Inferior parietal cortex (tissue), 1 donor: ENCODE measurements at regions not wholly inside any gene's neighbourhood (a gene's known extent, or its start where the extent isn't known, plus 50 kb on each side); places are given as distances from the start of the nearest gene placed in this dataset.

Experiments used
- DNase-seq: peaks from one replicate; pipeline ENCODE4 v3.0.0-alpha.2; 2016; ENCODE audit errors: extremely low spot score

DNA sequence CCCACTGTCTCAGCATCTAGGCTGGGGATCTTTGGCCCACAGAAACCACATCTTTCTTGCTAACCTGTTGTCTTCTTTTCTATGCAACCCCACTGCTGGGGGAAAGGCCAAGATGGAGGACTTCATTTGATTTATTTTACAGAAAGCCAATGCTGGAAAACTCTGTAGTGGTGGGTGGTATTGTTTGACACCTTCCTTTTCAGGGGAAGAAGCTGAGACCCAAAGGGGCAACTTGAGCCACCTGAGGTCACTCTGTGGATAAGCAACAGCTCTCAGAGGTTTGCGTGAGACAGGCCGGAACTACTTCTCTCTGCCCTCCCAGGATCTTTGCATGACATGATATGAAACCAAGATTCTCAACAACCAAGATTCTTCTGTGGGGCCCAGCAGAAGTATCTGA lies 645.2 kb downstream of the VRK1 start:
- no peak for DNase-seq

DNA sequence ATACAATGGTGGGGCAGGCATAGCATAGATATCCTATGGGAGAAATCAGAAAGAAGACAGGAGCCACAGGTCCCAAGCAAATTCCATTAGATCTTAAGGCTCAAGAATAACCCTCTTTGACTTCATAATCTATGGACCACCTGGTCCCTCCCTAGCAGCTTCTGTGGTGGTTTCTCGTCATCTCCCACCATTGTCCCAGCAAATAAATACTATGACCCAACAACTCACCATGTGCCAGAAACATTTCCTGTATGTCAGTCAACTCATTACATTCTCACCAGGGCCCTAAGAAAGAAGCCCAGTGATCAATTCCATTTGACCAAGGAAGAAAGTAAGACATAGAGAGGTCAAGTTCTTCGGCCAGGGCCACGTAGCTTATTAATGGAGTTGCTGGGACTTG lies 646.2 kb downstream of the VRK1 start:
- DNase-seq: no peak

DNA sequence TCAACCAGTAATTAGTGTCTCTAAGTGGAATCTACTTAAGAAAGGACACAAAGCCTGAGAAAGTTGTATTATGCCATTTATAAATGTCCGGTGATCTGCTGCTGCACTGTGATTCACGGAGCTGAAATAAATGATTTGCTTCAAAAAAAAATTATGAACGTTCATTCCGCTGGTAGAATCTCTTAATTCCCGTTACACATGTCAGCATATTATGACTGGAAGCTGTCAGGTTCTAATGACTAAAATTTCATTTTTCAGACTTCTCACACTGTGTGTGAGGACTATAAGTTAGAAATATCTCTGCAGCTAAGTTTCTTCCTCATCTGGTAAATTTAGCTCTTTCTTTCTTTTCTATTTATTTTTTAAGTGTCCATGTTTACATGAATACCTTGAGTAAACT lies 647.1 kb downstream of the VRK1 start:
- DNase-seq: no peak

DNA sequence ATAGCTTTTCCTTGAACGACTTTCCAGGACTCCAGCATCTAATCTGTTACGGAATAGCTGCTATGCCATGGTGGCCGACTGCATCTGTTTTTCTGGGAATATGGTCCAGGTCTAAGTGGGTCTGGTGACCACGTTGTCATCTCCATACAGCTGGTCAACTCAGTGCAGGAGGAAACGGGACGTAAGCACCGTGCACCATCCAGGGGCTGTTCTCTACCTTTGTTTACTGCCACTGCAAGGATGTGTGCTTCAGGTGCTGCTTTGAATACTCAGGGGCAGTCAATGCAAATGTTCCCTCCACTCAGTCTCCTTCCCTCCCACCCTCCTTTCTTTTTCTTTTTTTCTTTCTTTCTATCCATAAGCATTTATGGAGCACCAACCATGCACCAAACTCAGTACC lies 648.2 kb downstream of the VRK1 start:
- no peak for DNase-seq

DNA sequence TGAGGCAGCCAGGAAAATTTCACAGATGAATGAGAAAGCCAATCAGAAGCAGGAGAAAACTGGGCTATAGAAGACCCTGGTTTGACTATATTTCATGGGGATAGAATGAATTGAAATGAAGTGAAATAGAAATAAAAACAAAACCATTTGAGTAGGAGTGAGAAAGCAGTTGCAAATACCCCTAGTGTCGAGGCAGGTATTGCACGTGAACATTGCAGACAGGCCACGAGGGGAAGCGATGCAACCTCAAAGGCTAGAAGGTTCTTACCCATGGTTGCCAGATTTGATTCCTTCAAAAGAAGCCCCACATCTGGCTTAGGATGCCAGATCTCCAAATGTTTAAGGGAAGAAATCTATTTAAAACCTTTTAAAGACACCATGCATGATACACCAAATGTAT lies 648.9 kb downstream of the VRK1 start:
- no peak for DNase-seq

DNA sequence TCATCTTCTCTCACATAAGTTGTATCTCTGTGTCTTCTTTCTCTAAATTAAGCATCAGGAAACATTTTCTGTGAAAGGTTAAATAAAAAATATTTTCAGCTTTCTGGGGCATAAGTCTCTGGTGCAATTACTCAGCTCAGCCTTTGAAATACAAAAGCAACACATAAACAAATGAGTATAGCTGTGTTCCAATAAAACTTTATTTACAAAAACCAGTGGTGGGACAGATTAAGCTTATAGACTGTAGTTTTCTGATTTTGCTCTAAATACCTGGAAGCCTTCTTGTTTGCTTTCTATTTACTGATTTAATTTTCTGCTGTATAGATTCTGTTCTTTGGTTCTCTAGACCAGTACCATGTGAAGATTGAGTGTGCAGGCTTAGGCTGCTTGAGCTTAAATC lies 655.1 kb downstream of the VRK1 start:
- DNase-seq: no peak

DNA sequence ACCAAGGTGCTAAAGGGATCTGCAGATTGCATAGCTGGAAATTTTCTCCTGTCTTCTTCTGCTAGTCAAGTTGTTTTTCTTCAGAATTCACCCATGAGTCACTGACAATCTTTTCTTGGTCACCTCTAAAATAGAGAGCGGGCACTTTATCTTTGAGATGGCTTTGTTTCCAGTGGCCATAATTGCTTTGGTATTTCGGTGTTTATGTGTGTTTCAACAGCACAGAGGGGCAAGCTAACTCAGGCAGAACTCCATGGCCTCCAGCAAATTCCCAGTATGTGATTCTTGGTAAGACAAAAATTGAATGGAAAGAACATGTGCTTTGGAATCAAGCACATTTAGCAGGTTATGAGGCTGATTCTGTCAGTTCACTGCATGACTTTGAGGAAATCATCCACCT lies 656.8 kb downstream of the VRK1 start:
- DNase-seq: no peak

DNA sequence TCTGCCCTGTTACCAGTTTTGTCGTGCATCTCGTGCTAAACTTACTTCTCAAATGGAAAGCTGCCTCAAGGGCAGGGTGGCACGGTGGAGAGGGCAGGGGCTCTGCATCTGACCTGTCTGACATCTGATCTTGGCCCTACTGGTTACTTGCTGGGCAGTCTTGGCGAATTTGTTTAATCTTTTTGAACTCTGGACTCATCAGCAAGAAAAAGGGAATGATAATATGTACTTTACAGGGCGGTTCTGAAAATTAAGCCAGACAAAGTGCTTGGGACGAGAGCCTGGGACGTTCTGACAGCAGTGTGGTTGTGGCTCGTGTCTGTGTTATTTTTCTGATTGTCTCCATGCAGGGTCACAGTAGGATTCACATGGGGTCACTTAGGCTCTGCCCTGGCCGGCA lies 659.3 kb downstream of the VRK1 start:
- no peak for DNase-seq

DNA sequence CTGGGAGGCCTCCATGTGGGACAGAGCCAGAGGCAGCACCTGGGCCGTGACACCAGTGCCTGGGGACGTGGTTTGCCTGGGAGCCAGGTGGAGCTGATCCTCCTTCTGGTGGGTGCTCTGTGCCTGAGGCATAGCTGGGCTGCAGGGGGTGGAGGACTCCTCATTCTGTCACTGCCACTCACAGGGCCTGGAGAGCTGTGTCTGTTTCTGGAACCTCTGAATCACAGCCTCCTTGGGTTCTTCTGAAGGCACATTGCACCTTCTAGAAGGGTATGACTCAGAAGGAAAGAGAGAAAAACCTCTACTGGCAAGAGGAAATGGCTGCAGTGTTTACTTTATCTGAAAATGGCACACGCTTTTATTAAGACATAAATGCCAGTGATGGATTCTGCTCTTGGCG lies 659.8 kb downstream of the VRK1 start:
- peak; percentile 5 for DNase-seq

DNA sequence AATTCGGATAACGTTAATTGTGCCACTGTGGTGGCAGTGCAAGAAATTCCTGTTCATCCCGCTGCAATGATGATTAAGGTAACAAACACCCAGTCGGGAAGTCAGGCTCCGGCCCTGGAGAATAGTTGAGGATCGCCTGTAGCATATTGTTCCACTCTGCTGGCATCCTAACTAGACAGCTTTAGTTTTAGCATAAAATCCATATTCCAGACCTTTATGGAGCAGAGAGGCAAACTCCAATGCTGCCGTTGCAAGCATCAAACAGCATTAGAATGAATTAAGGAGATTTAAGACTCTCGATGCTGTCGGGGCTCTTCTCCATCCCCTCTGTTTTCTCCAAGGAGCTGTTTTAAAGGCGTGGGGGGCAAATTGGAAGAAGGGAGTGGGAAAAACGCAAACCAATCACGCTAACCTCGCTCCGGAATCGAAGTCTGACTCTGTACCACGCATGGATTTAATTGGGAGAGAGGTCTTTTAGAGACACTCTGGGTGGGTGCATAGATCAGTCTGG lies 660.4 kb downstream of the VRK1 start:
- DNase-seq: no peak

DNA sequence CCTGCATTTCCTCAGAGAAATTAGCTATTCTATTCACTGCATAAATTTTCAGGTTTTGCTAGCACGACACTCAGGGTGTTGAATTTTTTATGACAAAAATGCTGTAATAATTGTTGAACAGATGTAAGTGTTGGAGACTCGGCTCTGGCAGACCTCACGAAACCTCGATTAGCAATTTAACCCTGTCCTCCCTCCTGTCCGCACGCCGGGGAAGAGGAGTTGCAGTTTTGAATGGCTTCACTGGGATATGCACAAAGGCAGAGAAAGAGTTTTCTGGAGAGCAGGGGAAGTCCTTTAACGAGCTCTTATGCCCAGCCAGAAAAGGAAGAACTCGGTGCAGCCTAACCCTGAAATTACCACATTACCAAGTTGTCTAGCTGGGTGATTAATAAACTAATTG lies 661.1 kb downstream of the VRK1 start:
- peak; percentile 4 for DNase-seq

DNA sequence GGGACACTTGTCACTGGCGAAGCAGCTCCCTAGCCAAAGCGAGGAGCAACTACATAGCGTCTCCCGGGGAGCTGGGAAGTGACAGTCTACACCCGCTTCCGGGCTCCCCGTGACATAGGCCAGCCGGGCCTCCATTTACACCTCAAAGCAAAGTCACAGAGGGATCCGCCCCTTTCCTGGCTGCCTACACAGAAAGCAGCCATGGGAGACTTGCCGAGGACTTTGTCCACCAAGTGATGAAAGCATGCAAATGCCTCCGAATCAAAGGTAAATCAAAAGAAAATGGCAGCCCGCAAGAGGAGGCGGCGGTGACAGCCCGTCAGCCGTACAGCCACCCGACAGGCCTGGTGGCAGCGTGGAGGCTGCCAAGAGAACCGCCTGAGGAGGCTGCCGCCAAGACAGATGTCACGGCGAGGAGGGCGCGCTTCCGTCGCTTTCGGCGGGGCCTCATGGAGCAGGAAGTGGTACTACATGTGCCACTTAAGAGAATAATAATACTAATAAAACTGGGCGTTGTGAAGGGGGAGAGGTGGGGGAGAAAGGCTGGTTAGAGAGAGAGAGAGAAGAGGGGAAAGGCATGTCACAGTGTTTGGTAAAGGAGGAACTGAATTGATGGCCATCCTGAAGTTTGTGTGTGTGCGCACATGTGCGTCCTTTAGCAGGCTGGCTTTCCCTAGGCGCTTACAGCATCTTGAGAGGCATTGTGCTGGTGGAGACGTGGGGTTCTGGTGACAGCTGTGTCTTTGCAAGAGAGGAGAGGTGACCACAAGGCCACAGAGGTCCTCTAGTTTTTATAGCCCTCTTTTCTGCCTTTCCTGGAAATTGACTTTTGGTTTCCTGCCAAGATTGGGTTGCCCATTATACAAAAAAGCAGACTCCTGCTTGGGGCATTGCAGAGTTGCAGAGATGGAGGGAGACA lies 661.7 kb downstream of the VRK1 start:
- DNase-seq: peak; percentile 13

DNA sequence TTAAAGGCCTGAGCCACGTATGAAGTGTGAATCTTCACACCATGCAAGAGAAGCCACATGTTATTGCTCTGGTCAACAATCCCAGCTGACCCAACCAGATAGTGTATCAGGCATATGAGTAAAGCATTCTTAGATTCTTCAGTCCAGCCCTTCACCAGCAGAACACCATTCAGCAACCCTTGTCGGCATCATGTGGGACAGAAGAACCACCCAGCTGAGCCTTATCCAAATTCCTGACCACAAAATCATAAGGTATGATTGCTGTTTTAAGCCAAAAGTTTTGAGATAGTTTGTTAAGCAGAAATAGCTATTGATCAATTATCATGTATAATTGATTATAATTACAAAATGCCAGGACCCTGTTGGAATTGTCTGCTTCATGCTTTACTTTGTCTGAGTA lies 664.9 kb downstream of the VRK1 start:
- DNase-seq: no peak

DNA sequence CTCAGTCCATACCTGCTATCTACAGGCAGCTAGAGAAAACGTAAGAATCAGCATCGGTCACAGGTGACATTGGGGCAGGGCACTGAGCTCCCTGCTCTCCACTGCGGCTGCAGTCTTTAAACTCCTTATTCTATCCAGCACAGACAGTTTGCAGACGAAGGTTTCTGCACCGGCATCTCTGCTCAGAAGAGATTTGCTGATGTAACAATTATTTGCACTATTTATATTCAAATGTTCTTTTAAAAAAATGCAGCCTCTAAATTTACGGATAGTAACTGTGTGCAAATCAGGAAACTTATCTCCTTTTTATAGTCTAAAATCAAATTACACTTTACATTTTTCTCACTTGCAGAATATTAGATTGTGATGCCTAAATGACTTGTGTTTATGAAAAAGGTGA lies 671.0 kb downstream of the VRK1 start:
- no peak for DNase-seq

DNA sequence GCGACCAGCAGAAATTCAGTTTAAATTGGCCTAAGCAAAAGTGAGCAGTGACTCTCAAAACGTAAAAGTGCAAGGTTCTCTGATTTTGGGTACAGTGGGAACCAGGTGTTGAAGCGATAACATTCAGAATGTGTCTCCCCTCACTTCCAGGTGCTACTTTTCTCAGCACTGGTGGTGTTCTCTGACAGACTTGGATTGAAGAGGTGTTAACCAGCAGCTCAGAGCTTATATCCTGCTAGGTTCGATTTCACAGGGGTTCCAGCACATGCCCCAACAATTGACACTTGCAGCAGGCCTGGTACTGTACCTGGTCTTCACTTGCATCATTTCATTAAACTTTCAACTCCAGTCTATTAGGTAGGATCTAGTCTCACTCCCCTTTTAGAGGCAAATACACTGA lies 680.2 kb downstream of the VRK1 start:
- no peak for DNase-seq

DNA sequence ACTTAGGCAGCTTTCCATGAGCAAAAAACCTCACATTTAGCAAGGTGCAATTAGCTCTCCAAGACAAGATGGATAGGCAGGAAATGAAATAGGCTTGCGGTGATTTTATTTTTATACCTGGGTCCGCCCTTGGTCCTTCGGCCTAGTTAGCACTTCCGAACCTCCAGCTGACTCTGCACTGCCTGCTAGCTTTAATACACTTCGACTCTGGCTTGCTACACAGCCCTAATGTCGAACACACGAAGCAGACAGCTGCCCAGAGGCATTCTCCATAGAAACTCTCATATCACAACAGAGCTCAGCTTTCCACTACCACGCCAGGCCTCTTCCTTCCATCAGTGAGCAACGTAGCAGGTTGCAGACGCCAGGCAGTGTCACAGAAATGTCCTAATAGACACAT lies 688.0 kb downstream of the VRK1 start:
- no peak for DNase-seq

DNA sequence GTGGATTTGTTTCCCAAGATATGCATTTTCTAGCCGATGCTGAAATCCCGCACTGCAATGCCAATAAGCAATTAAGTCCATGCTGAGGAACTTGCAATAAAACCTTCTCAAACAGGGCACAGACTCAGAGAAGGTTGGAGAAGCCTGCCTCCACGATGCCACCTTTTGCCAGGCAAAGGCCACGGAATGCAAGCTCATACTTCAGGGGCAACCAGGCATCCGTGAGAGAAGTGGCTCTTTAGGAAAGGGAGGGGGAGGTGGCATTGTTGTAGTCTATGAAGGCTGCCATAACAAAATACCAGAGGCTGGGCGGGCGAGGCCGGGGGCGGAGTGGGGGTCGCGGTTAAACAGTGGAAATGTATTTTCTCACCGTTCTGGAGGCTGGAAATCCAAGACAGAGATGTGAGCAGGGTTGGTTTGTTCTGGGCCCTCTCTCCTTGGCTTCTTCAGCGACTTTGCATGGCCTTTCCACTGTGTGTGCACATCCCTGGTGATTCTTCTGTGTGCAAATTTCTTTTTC lies 689.5 kb downstream of the VRK1 start:
- no peak for DNase-seq

DNA sequence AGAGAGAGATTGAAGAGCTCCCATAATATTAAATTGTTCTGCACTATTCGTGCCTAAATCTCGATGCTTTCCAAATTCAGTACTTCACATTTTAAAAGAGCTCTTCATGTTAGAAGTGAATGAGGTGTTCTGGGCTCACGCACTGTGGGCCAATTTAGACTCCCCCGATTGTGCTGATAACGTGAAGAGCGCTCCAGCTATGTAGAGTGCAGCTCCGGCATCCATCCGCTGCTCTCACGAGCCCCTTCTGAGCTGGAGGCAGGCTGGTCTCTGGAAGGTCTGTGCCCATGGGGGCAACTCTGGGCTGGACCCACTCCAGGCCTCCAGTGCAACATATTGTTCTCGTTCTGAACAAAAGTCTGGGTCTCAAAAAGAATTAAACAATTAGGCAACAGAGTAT lies 692.6 kb downstream of the VRK1 start:
- DNase-seq: no peak

DNA sequence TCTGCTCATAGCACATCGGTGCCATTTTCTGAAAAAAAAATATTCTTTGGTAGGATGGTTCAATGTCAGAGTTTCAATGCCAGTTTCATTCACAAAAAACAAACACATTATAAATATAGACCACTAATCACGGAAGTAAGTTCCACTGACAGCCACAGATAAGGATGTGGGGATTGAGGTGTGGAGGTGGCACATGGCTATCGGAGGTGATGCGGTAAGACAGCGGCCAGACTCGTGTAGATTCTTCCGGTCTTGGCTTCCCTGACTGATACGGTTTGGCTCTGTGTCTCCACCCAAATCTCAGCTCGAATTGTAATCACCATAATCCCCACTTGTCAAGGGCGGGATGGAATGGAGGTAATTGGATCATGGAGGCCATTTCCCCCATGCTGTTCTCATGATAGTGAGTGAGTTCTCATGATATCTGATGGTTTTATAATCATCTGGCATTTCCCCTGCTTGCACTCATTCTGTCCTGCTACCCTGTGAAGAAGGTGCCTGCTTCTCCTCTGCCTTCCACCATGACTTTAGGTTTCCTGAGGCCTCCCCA lies 693.4 kb downstream of the VRK1 start:
- no peak for DNase-seq

DNA sequence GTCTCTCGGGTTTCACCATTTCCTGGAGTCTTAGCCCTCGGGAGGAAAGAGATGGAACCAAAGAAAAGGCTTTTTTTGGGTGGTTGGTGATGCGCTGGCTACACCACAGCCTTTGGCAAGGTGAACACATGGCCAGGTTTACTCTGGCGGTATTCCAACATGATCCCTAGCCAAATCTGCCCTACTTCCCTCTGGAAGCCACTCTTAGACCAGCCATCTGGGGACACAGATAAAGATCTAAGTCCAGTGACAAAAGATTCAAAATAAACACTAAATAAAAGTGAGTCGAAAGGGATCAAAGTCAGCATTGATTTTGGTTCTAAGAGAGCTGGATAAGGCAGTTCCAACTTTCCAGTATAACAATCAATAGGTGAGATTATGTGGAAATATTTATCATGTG lies 694.5 kb downstream of the VRK1 start:
- no peak for DNase-seq

DNA sequence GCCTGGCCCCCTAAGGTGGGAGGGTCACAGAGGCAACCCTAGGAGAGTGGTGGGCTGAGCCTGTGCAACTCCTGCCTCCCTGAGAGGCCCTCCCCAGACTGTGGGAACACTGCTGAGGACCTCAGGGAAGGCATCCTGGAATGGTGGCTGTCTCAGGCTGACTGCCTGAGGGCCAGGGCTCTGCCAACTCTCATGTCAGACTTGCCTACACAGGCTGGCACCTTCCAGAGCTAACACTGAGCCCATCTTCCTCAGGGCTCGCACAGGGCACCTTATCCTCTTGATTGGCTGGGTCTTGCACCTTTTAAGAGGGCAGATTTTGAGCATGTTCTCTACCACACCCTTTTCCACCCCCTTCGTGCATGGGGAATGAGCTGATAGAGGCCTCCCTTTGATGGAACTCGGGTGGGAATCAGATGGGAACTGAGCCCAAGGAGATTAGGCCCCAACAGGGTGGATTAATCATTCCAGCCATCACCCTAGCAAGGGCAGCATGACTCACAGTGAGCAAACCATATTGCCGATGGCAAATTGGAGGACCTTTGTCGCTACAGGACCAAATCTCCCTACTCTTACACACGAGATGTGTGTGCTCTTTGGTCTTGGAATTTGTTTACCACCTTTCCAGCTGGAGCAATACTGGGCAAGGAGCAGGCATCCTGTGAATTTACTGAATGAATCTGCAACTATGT lies 702.8 kb downstream of the VRK1 start:
- DNase-seq: no peak

DNA sequence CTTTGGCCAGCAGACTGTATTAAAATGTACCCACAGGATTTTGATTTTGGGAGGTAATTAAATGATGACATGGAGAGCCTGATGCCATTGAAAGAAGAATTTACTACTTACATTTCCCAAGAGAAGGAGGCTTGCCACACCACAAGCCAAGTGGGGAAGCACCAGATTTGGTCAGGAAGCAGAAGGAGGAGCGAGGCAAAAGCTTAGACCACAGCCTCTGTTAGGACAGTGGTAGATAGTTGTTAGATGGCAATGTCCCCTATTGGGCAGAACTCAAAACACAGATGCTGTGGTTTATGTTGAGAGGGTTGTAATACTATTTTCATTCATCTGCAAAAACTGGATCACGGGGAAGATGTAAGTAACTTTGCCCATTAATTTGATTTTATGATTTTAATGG lies 709.4 kb downstream of the VRK1 start:
- no peak for DNase-seq

DNA sequence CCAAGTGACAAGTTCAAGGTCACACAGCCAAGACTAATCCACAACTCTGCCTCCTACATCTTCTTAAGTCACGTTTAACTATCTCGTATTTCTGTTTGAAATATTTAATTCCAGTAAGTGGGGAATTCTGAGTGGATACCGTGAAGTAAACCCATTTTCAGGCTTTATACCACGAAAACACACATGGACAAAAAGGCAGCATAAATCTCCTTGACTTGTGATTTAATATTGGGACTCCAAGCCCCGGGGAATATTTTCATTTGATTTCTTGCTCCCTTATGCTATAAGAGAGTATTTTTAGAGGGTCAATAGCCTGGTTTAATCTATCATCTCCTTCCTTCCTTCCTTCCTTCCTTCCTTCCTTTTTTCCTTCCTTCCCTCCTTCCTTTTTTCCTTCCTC lies 716.7 kb downstream of the VRK1 start:
- DNase-seq: no peak
